NCI-H446 (cell line): ENCODE measurements at regions not wholly inside any gene's neighbourhood (a gene's known extent, or its start where the extent isn't known, plus 50 kb on each side); places are given as distances from the start of the nearest gene placed in this dataset.
"Not testable (repeated sequence)": the region's sequence is repeated elsewhere in the genome, so short reads cannot be mapped to it uniquely, and the experiment has no call there.

ENCODE experiments used
- DNase-seq, 2 experiments: peaks; one replicate each; lab custom pipeline; 2025; lab: John Stamatoyannopoulos, UW

- DNase-seq = no peak
Measured at GRCh38 chr5:92879806-92880543, 701.0 kb downstream of the NR2F1-AS1 start.

- DNase-seq = no peak
Measured at GRCh38 chr5:92874790-92875189, 706.2 kb downstream of the NR2F1-AS1 start.

- DNase-seq = no peak
Measured at GRCh38 chr5:92868442-92868841, 712.6 kb downstream of the NR2F1-AS1 start.

- no peak for DNase-seq
Measured at GRCh38 chr5:92864591-92864990, 716.4 kb downstream of the NR2F1-AS1 start.

- no peak for DNase-seq
Measured at GRCh38 chr5:92863666-92864065, 717.4 kb downstream of the NR2F1-AS1 start.

- no peak for DNase-seq
Measured at GRCh38 chr5:92861531-92862285, 719.3 kb downstream of the NR2F1-AS1 start.

GRCh38 chr5:92860061-92860460 lies 721.0 kb downstream of the NR2F1-AS1 start:
- no peak for DNase-seq

GRCh38 chr5:92852219-92852618 lies 728.8 kb downstream of the NR2F1-AS1 start:
- no peak for DNase-seq

GRCh38 chr5:92850886-92851285 lies 730.1 kb downstream of the NR2F1-AS1 start:
- no peak for DNase-seq

- DNase-seq = no peak
Measured at GRCh38 chr5:92849756-92850155, 731.3 kb downstream of the NR2F1-AS1 start.

- no peak for DNase-seq
Measured at GRCh38 chr5:92841604-92842155, 739.3 kb downstream of the NR2F1-AS1 start.

GRCh38 chr5:92838253-92838652 lies 742.8 kb downstream of the NR2F1-AS1 start:
- DNase-seq = no peak

GRCh38 chr5:92836855-92837755 lies 743.9 kb downstream of the NR2F1-AS1 start:
- DNase-seq = no peak

GRCh38 chr5:92835712-92836111 lies 745.3 kb downstream of the NR2F1-AS1 start:
- no peak for DNase-seq

- not testable (repeated sequence) for DNase-seq
Measured at GRCh38 chr5:92823551-92823950, 757.5 kb downstream of the NR2F1-AS1 start.

GRCh38 chr5:92822183-92822582 lies 758.8 kb downstream of the NR2F1-AS1 start:
- no peak for DNase-seq

GRCh38 chr5:92809855-92810465 lies 771.1 kb downstream of the NR2F1-AS1 start:
- no peak for DNase-seq

- DNase-seq = no peak
Measured at GRCh38 chr5:92808474-92808873, 772.5 kb downstream of the NR2F1-AS1 start.

- DNase-seq = no peak
Measured at GRCh38 chr5:92807085-92807484, 773.9 kb downstream of the NR2F1-AS1 start.

- no peak for DNase-seq
Measured at GRCh38 chr5:92805446-92805845, 775.6 kb downstream of the NR2F1-AS1 start.

- no peak for DNase-seq
Measured at GRCh38 chr5:92801911-92802310, 779.1 kb downstream of the NR2F1-AS1 start.

GRCh38 chr5:92800365-92800764 lies 780.7 kb downstream of the NR2F1-AS1 start:
- DNase-seq = peak; percentile 14 to 35
